ENCODE measurements at regions not wholly inside any gene's neighbourhood (a gene's known extent, or its start where the extent isn't known, plus 50 kb on each side); places are given as distances from the start of the nearest gene placed in this dataset.

DNA sequence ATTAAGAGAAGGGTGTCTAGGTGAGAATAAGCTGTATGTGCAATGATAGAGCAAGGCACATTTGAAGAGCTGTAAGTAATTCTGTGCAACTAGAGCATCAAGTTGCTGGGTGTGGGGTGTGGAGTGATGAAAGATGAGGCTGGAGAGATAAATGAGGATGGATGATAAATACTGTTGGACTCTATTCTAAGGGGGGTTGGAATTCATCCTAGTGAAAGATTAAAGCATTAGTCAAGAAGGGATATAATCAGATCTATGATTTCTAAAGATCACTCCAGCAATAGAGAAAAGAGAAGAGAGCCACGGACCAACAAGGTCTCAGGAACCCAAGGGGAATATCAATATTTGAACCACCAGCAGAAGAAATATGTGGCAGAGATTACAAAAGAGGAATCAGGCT lies 415.0 kb upstream of the RPS6KA3 start:
- TF ChIP-seq POLR2AphosphoS5 (IDR thresholded peaks at IDR 0.05): no peak
- TF ChIP-seq, protein P1, sequence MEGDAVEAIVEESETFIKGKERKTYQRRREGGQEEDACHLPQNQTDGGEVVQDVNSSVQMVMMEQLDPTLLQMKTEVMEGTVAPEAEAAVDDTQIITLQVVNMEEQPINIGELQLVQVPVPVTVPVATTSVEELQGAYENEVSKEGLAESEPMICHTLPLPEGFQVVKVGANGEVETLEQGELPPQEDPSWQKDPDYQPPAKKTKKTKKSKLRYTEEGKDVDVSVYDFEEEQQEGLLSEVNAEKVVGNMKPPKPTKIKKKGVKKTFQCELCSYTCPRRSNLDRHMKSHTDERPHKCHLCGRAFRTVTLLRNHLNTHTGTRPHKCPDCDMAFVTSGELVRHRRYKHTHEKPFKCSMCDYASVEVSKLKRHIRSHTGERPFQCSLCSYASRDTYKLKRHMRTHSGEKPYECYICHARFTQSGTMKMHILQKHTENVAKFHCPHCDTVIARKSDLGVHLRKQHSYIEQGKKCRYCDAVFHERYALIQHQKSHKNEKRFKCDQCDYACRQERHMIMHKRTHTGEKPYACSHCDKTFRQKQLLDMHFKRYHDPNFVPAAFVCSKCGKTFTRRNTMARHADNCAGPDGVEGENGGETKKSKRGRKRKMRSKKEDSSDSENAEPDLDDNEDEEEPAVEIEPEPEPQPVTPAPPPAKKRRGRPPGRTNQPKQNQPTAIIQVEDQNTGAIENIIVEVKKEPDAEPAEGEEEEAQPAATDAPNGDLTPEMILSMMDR (IDR thresholded peaks at IDR 0.05): no peak

Data from gastroesophageal sphincter (tissue), 3 donors.